HG02798 (cell line): ENCODE measurements at regions not wholly inside any gene's neighbourhood (a gene's known extent, or its start where the extent isn't known, plus 50 kb on each side); places are given as distances from the start of the nearest gene placed in this dataset.
"Not testable (repeated sequence)": the region's sequence is repeated elsewhere in the genome, so short reads cannot be mapped to it uniquely, and the experiment has no call there.

ENCODE experiments used
- ATAC-seq: cut with Tn5 transposase; IDR thresholded peaks from one replicate; pipeline ENCODE4 v1.9.1; 2021; ENCODE audit warnings: mild to moderate bottlenecking; ENCODE audit not compliant: unreplicated experiment, poor library complexity

DNA sequence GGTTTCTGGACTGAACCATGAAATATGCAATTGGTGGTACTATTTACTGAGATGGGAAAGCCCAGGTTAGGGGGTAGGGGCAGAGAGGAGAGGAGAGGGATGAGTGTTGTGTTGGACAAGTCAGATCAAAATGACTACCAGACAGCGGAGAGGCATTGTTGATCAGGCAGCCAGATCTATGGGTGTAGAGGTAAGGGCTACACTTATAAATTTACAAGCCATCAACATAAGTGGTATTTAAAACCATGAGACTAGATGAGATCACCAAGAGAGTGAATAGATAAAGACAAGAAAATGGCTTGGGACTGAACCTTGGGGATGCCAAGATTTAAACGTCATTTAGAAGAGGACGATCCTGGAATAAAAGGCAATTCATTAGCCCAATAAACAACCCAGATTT, 123.4 kb downstream of the NXPE2 start:
- no peak for ATAC-seq

GRCh38 chr11:114802878-114803277, 124.6 kb downstream of the NXPE2 start:
- no peak for ATAC-seq

GRCh38 chr11:114805431-114805830, 127.1 kb downstream of the NXPE2 start:
- ATAC-seq, result not testable (repeated sequence)

DNA sequence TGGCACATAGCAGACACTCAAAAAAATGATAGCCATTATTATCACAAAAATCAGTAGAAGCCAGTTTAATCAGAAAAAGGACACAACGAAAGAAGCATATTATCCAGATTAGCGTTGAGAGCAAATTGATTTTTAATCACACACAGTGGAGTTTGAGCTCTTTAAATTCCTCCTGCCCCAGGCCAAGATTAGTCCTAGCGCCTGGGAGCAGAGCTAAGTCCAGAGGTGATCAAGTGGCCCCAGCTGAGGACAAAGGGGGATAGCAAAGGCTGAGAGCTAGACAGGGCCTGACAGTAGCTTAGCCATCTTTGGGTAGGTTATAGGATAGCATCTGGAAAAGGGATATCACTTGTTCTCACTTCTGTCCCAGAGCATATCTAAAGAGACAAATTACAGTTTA, 133.6 kb downstream of the NXPE2 start:
- ATAC-seq, result no peak

DNA sequence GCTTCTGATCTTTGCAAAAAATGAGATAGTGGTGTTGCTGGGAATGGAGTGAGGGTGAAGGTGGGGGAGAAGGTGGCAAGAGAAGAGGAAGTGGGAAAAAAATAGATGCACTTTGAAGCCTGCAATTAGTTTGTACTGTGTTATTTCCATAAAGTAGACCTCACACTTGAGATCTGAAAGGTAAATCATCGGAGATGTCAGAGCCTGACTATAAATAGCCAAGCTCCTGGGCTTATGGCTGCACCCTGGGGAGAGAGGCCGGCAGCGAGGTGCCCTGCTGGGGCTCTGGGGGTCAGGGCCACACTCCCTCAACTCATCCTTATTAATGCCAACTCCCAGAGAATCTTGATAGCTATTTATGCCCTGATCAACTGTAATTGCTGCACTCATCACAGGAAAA, 134.4 kb downstream of the NXPE2 start:
- ATAC-seq, result no peak

DNA sequence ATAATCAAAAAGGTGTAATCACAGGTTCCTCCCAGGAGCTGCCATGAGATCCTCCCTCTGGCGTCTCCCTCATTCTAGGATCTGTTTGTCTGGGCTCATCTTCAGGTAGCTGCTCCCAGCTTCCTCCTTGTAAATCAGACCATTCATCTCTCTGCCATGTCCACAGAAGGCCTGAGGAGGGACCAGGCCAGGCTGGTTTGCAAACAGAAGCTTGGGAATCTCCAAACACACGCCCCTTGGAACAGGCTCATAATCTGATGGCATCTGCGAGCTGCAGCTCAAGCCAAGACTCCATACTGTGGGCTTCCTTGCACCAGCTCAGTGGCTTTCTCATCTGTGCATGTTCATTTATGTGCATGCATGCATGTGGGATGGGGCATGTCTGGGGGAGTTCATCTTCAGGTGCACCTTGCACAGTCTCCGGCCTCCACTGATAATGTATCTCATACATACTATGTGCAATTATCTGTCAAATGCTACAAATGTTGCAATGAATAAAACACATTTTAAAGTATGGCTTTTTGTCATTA, 134.9 kb downstream of the NXPE2 start:
- no peak for ATAC-seq

DNA sequence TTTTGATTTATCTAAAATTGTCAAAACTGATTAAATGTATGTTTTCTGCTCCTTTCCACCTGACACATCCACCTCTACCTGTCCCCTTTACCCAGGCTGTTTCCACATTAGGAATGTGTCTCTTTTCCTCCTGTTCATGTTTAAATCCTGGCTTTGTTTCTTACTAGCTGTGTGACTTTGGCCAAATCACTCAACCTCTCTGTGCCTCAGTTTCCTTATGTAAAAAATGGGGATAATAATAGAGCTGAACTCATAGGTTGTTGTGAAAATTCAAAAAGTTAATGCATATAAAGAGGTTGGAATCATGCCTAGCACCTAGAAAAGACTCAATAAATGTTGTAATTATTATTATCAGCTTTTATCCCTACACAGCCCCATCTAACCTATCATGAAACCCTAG, 136.8 kb downstream of the NXPE2 start:
- no peak for ATAC-seq

DNA sequence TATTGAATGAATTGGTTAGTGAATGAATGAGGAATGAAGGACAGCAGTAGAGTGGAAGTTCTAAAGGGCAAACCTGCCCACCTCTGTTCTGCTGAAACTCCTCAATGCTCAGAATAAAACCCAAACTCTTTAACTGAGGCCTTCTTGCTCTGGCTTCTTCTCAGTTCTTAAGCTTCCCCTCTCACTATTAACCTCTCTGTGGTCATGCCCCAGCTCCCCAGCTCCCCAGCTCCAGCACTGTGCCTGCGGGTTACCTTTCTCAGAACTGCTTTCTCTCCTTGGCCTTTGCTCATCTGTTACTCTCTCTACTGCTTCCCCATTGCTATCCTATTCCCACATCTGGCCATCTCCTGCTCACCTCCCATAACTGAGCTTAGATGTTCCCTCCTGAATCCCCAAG, 137.4 kb downstream of the NXPE2 start:
- ATAC-seq, result no peak

DNA sequence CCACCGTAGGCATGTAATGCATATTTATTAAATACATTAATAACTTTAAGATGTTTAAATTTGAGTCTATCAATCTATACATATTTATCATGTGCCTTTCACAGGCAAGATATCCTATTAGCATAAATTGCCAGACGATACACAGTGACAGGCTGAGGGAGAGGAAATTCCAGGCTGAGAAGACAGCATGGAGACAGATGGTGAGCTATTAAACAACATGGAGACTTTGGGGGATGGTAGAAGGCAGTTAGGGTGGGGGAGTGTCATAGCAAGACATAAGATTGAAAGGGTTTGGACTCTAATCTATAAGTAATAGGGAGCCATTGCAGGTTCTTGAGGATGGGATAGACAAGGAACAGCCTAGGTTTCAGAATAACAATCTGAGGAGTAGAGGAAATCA, 138.5 kb downstream of the NXPE2 start:
- no peak for ATAC-seq

- ATAC-seq, result no peak
Observed at GRCh38 chr11:114818382-114818781, 140.1 kb downstream of the NXPE2 start.

- ATAC-seq, result no peak
Observed at GRCh38 chr11:114819028-114819427, 140.7 kb downstream of the NXPE2 start.

GRCh38 chr11:114820621-114821020, 142.3 kb downstream of the NXPE2 start:
- ATAC-seq, result no peak

- ATAC-seq, result no peak
Observed at GRCh38 chr11:114821621-114822412, 143.5 kb downstream of the NXPE2 start.

DNA sequence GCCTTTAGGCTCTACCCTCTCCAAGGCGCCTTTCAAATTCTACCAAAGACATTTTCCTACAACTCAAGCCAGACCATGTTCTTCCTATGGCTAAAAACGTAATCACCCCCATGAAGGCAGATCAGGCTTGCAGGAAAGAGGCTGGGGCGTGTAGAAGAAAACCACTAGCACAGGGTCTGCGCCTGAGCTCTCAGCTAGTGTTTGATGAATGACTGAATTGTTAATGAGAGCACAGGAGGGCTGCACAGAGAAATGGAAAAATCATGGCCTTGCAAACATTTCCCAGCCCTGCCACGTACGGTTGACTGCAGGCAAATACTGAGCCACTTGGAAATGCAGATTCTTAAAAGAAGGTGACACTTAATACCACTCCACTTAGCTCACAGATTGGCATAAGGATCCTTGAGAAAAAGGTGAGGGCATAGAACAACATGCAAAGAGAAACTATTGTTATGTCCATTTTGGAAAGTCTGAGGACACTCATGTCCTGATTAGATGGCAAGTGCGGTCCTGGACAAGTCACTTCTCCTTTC, 148.6 kb downstream of the NXPE2 start:
- no peak for ATAC-seq

- no peak for ATAC-seq
Observed at GRCh38 chr11:114827736-114828135, 149.4 kb downstream of the NXPE2 start.

DNA sequence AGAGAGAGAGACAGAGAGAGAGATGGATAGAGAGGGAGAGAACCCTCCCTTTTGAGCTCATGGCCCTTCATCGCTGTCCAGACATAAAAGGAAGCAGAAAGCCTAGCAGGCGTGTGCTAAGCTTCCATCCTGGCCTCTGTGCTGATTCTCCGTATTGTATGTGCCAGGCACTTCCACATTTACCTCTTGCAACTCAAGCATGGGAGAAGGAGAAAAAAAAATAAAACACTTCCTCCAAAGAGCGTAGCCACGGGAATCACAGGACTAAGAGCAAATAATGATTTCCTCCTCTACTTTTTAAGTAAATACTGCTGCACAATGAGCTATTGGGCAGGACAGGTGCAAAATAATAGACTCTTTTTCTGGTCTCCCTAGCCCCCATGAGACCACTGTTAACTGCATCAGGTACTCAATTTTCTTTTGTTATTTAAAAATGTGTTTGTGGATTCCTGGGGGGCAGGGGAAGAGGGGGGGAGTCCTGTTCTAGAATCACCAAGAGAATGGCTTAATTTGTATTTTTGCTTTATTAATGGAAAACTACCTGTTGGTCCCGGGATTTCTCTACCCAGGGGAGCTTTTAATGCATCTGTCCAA, 154.3 kb downstream of the NXPE2 start:
- no peak for ATAC-seq

- ATAC-seq, result no peak
Observed at GRCh38 chr11:114836161-114836560, 157.8 kb downstream of the NXPE2 start.

DNA sequence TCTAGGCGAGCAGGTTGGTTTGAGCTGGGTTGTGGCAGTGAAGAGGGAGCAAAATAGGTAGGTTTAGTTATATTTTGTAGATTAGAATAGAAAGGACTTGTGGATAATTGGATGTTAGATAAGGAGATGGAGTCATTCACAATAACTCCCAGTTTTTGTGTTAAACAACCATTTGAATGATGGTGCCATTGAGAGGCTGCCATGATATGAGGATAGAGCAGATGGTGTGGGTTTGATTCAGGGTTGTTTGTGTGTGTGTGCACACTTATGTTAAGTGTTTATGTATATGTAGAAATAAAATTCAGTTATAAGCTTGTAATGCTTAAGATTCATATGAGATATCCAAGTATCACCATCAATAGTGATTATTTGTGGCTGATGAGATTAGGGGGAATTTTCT, 166.6 kb downstream of the NXPE2 start:
- no peak for ATAC-seq

GRCh38 chr11:114845766-114846415, 167.6 kb downstream of the NXPE2 start:
- ATAC-seq, result no peak

- ATAC-seq, result no peak
Observed at GRCh38 chr11:114846416-114846791, 168.1 kb downstream of the NXPE2 start.

DNA sequence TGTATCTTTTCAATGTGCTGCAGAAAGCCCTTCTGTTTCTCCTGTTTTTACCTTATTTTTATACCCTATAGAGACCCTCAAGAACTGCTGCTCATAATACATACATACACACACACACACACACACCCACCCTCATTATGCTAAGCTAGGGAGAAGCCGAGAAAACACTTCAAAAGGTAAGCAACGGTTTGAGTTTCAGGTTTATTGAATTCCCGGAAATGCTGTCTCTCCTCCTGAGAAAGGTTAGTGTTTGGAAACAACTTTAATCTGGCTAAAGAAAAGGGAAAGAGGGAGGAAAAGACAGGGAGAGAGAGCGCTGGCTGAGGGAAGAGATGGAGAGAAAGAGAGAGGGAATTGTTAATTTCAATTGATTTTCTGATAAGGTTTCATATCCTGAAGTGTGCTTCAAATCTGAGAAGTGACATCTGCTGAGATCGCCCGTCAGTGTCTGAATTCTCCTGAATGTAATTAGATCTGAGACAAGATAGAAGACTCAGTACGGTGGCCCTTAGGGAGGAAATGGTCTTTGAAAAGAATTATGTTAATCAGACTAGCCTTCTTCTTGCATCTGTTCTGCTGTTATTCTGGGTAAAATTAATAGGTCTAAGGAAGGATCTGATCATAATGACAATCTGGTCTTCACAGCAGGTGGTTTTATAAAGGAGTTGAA, 169.1 kb downstream of the NXPE2 start:
- ATAC-seq, result no peak
